ENCODE measurements at regions not wholly inside any gene's neighbourhood (a gene's known extent, or its start where the extent isn't known, plus 50 kb on each side); places are given as distances from the start of the nearest gene placed in this dataset.

DNA sequence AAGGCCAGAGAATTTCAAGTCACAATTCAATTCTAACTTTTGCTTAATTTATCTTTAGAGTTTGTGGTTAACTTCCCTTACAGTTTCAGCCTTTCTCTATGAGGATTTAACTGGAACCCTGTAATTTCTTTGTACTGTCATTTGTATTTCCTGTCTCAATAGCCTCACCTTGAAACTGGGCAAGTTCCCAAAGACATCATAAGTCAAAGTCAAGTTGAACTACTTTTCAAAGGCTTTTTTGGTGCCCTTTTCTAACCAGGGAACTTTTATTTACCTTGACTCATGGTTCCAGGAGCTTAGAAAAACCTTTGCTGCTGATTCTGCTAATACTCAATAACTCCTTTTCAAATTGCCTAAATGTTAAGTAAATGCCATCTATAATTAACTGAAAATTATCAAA lies 200.8 kb upstream of the KRR1 start:
- TF ChIP-seq, protein P1, sequence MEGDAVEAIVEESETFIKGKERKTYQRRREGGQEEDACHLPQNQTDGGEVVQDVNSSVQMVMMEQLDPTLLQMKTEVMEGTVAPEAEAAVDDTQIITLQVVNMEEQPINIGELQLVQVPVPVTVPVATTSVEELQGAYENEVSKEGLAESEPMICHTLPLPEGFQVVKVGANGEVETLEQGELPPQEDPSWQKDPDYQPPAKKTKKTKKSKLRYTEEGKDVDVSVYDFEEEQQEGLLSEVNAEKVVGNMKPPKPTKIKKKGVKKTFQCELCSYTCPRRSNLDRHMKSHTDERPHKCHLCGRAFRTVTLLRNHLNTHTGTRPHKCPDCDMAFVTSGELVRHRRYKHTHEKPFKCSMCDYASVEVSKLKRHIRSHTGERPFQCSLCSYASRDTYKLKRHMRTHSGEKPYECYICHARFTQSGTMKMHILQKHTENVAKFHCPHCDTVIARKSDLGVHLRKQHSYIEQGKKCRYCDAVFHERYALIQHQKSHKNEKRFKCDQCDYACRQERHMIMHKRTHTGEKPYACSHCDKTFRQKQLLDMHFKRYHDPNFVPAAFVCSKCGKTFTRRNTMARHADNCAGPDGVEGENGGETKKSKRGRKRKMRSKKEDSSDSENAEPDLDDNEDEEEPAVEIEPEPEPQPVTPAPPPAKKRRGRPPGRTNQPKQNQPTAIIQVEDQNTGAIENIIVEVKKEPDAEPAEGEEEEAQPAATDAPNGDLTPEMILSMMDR (IDR thresholded peaks at IDR 0.05; ENCODE audit: poor library complexity, severe bottlenecking): no peak
- TF ChIP-seq EP300 (conservative IDR thresholded peaks at IDR 0.05; ENCODE audit: poor library complexity, severe bottlenecking): no peak
- no peak for TF ChIP-seq POLR2AphosphoS5 (IDR thresholded peaks at IDR 0.05)
- no peak for TF ChIP-seq TAF1 (IDR thresholded peaks at IDR 0.05; ENCODE audit: low read depth)
- TF ChIP-seq RAD21 (conservative IDR thresholded peaks at IDR 0.05): no peak
- TF ChIP-seq EZH2 (IDR thresholded peaks at IDR 0.05; ENCODE audit: borderline replicate concordance, insufficient read depth, low read length, poor library complexity, severe bottlenecking): no peak
- TF ChIP-seq, protein P2, sequence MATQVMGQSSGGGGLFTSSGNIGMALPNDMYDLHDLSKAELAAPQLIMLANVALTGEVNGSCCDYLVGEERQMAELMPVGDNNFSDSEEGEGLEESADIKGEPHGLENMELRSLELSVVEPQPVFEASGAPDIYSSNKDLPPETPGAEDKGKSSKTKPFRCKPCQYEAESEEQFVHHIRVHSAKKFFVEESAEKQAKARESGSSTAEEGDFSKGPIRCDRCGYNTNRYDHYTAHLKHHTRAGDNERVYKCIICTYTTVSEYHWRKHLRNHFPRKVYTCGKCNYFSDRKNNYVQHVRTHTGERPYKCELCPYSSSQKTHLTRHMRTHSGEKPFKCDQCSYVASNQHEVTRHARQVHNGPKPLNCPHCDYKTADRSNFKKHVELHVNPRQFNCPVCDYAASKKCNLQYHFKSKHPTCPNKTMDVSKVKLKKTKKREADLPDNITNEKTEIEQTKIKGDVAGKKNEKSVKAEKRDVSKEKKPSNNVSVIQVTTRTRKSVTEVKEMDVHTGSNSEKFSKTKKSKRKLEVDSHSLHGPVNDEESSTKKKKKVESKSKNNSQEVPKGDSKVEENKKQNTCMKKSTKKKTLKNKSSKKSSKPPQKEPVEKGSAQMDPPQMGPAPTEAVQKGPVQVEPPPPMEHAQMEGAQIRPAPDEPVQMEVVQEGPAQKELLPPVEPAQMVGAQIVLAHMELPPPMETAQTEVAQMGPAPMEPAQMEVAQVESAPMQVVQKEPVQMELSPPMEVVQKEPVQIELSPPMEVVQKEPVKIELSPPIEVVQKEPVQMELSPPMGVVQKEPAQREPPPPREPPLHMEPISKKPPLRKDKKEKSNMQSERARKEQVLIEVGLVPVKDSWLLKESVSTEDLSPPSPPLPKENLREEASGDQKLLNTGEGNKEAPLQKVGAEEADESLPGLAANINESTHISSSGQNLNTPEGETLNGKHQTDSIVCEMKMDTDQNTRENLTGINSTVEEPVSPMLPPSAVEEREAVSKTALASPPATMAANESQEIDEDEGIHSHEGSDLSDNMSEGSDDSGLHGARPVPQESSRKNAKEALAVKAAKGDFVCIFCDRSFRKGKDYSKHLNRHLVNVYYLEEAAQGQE (IDR thresholded peaks at IDR 0.05; ENCODE audit: borderline replicate concordance): no peak
- TF ChIP-seq MXI1 (conservative IDR thresholded peaks at IDR 0.05; ENCODE audit: poor library complexity, severe bottlenecking): no peak

Data from neural cell (in vitro differentiated cells).